ENCODE measurements at regions not wholly inside any gene's neighbourhood (a gene's known extent, or its start where the extent isn't known, plus 50 kb on each side); places are given as distances from the start of the nearest gene placed in this dataset.

- FAIRE-seq = no peak
- DNase-seq (ENCODE audit: insufficient read length, low spot score) = no peak
These were observed 184.9 kb upstream of the LPP start for GRCh38 chr3:187968883-187969580.

GRCh38 chr3:187969581-187969950 is 184.4 kb upstream of the LPP start:
- FAIRE-seq = no peak
- no peak for DNase-seq (ENCODE audit: insufficient read length, low spot score)

DNA sequence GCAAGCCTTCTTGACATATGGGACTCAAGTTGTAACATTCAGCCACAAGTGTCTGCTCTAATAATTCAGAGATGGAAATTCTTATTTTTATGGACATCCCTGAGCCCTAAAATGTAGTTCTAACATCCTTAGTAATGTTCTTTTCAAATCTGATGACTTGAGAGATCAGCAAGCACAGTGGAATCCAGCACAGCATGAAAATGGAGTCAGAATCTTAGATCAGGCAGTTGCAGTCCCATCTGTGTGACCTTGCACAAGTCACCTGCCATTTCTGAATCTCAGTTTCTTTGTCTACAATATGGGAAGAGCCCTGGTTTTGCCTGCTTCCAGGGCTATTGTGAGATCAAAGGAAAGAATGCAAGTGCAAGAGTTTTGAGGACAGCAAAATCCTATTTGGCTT is 183.9 kb upstream of the LPP start:
- DNase-seq (ENCODE audit: insufficient read length, low spot score) = no peak

GRCh38 chr3:187971629-187972028 is 182.3 kb upstream of the LPP start:
- DNase-seq (ENCODE audit: insufficient read length, low spot score) = no peak
- FAIRE-seq = no peak

More for the DNA sequence above, 183.9 kb upstream of the LPP start:
- FAIRE-seq = no peak

GRCh38 chr3:187972454-187972853 is 181.5 kb upstream of the LPP start:
- no peak for DNase-seq (ENCODE audit: insufficient read length, low spot score)
- no peak for FAIRE-seq

DNA sequence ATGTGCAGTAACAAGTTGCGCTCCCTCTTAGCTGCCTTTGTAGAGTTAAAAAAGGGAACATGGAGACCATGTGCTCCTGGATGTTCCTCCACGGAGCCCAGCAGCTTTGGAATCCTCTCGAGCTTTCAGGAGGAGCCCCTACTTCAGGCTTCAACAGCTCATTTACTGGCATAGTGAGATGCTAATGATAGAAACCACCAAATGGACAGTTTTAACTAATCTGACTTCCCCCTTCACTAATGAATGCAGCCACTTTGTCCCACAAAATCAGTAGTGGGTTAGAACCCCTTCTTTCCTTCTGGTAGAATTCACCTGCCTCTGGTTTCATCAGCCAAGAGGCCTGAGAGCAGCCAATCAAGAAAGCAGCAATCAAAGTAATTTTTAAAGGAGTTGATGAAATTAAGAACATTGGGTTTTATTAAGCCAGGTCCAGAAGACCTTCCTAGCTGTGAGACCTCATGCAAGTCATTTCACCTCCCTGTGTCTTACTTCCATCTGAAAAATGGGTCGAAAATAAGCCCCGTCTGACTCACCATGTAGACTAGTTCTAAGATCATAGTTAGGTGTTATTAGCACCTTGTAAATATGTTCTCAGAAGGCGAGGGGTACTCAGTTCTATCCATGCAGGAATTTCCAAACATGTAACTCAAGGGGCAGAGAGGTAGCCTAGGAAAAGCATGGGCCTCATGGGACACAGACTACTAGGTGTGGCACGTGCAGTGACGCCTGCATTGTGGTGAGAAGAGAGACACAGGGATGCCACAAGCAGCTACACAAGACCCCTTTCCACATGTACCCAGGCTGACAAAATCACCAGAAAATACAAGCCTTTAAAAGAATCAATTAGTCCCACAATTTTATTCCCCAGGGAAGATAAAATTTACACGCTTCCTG is 179.7 kb upstream of the LPP start:
- no peak for FAIRE-seq
- DNase-seq (ENCODE audit: insufficient read length, low spot score) = no peak

DNA sequence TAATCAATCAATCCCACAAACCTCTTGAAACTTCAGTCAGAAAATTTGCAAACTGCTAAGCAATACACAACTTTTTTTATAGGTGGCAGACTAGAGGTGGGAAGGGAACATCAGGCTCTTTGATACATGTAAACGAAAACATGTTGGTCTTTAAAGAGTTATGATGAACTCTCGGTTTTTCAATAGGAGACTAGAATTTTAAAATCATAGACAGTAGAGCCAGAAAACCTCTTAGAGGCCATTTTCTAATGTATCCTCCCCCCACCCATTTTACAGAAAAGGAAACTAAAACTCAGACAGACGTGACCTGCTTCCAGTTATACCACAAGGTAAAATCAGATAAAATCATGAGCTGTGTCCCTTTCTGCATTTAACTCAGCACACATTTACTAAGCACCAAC is 179.1 kb upstream of the LPP start:
- no peak for DNase-seq (ENCODE audit: insufficient read length, low spot score)
- FAIRE-seq = no peak

DNA sequence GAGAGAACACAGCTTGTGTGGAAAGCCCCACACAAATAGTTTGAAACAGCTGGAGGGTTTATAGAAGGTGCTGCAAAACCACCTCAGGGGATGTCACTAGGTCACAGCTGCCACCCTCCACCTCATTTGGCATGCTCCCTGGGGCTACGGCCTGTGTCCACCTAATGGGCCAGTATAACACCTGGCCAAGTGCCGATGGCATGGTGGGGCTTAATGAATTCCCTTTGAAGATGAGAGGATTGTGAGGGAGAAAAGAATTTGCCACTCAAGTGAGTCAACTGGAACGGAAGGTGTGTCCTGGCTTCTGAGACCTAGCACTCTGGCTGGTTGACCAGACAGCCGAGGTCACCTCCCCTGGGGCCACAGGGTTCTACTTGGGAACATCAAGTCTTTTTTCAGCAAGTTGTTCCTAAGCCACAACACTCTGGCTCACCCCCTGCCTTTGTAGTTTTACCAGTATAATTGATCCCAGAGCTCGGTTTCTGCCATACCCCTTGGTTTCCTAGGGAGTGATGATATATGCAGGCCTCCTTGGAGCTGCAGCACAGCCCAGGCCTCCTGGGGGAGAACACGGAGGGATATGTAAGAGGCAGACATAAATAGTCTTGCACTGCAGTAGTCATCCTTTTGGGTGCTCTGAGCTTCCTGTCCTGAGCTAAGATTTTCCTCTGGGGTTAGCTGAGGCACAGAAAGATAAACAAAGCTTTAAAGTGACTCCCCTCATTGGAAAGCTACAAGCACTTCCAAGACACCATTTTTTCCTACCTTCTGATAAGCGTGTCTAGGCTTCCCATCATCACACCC is 178.2 kb upstream of the LPP start:
- no peak for DNase-seq (ENCODE audit: insufficient read length, low spot score)
- no peak for FAIRE-seq

- DNase-seq (ENCODE audit: insufficient read length, low spot score) = no peak
These were observed 177.5 kb upstream of the LPP start for GRCh38 chr3:187976365-187976900.

DNA sequence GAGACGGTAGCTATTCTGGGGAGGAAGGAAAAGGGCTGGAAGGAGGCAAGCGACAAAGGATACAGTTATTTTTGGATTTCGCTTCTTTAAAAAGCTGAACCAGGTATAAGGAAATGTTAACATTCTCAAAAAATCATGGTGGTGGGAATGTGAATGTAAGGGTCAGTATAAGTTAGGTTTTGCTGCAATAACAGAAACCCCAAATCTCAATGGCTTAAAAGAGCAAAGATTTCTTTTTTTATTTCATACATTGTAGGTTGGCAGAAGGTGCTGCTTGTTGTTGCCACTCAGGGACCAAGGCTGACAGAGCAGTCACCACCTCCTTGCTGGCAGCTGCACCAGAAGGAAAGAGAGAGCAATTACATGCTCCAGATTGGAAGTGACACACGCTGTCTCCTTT is 176.3 kb upstream of the LPP start:
- DNase-seq (ENCODE audit: insufficient read length, low spot score) = no peak
- no peak for FAIRE-seq

More at GRCh38 chr3:187976365-187976900, 177.5 kb upstream of the LPP start:
- FAIRE-seq = no peak

DNA sequence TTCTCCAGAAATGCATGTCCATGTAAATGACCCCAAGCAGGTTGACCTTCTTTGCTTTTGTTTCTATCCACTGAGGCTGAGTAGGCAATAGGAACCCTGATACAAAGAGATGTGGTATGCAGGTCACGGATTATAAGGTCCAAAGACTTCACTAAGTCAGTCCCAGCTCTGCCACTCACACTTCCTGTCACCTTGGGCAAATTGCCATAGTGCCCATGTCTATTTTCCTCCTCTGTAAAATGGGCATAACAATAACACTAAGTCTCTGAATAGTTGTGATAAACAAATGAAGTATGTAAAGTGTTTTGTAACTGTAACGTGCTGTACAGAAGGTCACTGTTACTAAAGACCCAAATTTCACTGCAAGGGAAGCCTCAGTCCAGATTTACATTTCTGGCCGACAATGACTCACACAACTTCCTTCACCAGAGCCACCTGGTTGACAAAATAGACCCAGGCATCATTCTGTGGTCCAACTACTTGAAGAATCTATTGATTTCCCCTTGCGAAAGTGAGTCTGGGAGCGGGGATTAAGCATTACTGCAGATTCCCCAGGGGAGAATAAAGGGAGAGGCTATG is 175.4 kb upstream of the LPP start:
- no peak for FAIRE-seq

DNA sequence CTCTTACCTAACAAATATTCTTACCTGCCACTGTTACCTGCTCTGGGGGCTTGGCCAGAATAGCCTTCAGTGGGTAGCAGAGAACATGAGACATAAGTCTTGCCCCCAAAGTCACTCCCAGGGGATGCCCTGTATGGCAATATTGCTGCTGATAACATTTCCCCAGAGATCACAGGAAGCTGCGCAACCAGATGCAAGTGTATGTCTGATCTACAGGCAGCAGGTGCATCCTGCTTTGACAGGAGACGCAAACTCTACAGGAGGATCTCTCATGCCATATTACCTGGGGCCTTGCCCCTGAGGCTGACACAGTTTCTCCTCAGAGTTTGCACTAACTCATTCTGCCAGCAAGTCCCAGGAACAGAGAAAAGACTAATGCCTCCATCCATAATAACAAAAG is 174.4 kb upstream of the LPP start:
- FAIRE-seq (no peak), DNase-seq (ENCODE audit: insufficient read length, low spot score) (no peak)

More for the DNA sequence above, 175.4 kb upstream of the LPP start:
- DNase-seq (ENCODE audit: insufficient read length, low spot score) = no peak

GRCh38 chr3:187980861-187981260 is 173.1 kb upstream of the LPP start:
- no peak for FAIRE-seq

GRCh38 chr3:187982142-187982541 is 171.8 kb upstream of the LPP start:
- FAIRE-seq (no peak), DNase-seq (ENCODE audit: insufficient read length, low spot score) (no peak)

More at GRCh38 chr3:187980861-187981260, 173.1 kb upstream of the LPP start:
- DNase-seq (ENCODE audit: insufficient read length, low spot score) = no peak

GRCh38 chr3:187983484-187984124 is 170.4 kb upstream of the LPP start:
- no peak for FAIRE-seq
- no peak for DNase-seq (ENCODE audit: insufficient read length, low spot score)

DNA sequence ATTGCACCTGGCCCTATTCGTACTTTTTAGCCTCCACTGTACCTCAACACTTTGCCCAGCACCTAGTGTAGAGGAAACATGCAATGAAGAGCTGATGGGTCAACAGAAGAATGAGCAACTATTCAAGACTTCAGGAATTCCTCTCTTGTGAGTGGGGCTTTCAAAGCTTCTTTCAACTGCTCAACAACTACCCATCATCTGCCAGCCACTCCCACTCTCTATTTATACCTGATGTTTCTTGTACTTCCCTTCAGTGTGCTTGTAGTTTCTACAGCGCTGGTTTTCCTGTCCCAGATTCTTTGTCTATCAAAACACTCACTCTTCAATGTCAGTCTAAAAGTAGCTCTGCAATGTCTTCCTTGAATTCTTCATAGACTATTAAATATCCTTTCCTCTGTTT is 168.3 kb upstream of the LPP start:
- no peak for FAIRE-seq

DNA sequence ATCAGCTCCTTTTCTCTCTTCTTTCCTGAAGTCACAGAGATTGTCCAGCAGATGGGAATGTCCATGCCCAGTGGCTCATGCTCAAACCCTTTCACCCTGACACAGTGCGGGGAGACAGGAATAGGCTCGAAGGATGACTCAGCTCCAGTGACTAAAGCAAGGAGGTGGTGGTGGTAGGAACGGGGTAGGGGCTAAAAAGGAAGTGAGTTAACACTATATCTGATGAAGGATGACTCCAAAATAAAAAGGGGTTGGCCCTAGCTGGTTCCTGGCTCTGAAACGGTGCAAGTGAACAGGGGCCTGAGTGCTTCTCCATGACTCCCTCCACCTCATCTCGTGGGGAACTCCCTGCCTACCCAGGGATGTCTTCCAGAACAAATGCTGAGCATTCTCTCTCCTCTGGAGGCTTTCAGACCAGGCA is 167.4 kb upstream of the LPP start:
- DNase-seq (ENCODE audit: insufficient read length, low spot score) (no peak), FAIRE-seq (no peak)

More for the DNA sequence above, 168.3 kb upstream of the LPP start:
- DNase-seq (ENCODE audit: insufficient read length, low spot score) = no peak

- FAIRE-seq = no peak
- DNase-seq (ENCODE audit: insufficient read length, low spot score) = no peak
These were observed 166.8 kb upstream of the LPP start for GRCh38 chr3:187987187-187987586.

GRCh38 chr3:187987924-187988323 is 166.0 kb upstream of the LPP start:
- no peak for FAIRE-seq
- no peak for DNase-seq (ENCODE audit: insufficient read length, low spot score)

GRCh38 chr3:187989575-187990153 is 164.3 kb upstream of the LPP start:
- no peak for FAIRE-seq
- DNase-seq (ENCODE audit: insufficient read length, low spot score) = no peak

Data from GM19239 (cell line).